Breast epithelium (tissue), 3 donors: ENCODE measurements at regions not wholly inside any gene's neighbourhood (a gene's known extent, or its start where the extent isn't known, plus 50 kb on each side); places are given as distances from the start of the nearest gene placed in this dataset.
"Not testable (repeated sequence)": the region's sequence is repeated elsewhere in the genome, so short reads cannot be mapped to it uniquely, and the experiment has no call there.

ENCODE experiments used
- CTCF ChIP-seq, 3 donors: fragments of 450-650 bp; IDR thresholded peaks; one replicate each; pipeline ENCODE4 v1.5.1; 2016 to 2017; ENCODE audit warnings: antibody characterized with exemption in 3 of 3, mild to moderate bottlenecking in 3 of 3, moderate library complexity in 3 of 3
- POLR2A ChIP-seq: fragments of 450-650 bp; IDR thresholded peaks from one replicate; pipeline ENCODE4 v1.6.1; 2016; ENCODE audit warnings: antibody characterized with exemption, mild to moderate bottlenecking, moderate library complexity
- POLR2AphosphoS5 ChIP-seq, 3 donors: sonication (generic); formaldehyde crosslinking; IDR thresholded peaks; one replicate each; pipeline ENCODE4 v1.6.1; 2017; ENCODE audit warnings: antibody characterized with exemption in 3 of 3

DNA sequence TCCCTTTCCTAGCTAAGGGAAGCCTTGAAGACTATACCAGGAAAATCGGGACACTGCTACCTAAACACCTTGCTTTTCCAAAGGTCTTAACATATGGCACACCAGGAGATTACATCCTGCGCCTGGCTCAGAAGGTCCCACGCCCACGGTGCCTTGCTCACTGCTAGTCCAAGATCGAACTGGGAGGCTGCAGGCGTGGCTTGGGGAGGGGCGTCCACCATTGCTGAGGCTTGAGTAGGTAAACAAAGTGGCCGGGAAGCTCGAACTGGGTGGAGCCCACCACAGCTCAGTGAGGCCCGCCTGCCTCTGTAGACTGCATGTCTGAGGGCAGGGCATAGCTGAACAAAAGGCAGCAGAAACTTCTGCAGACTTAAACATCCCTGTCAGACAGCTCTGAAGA lies 459.7 kb upstream of the EYS start:
- TF ChIP-seq CTCF (IDR thresholded peaks at IDR 0.05); POLR2AphosphoS5 (IDR thresholded peaks at IDR 0.05); POLR2A: not testable (repeated sequence)
